H54 (cell line): ENCODE measurements at regions not wholly inside any gene's neighbourhood (a gene's known extent, or its start where the extent isn't known, plus 50 kb on each side); places are given as distances from the start of the nearest gene placed in this dataset.
"Not testable (repeated sequence)": the region's sequence is repeated elsewhere in the genome, so short reads cannot be mapped to it uniquely, and the experiment has no call there.

Source experiments
- DNase-seq: peaks from one replicate; pipeline ENCODE4 v3.0.0; 2011; ENCODE audit warnings: low spot score, mixed read lengths; ENCODE audit not compliant: insufficient read length
- FAIRE-seq: peaks from 3 replicates; lab custom pipeline; 2011; peaks lifted over from hg19 to GRCh38; lab: Jason Lieb, UNC
- POLR2A ChIP-seq: IDR thresholded peaks from 2 replicates; pipeline ENCODE4 v1.6.1; 2011; ENCODE audit warnings: low read depth, mild to moderate bottlenecking, low read length

- FAIRE-seq (no peak), DNase-seq (no peak)
- TF ChIP-seq POLR2A = no peak
Measured at GRCh38 chr18:2218101-2218500, 353.2 kb downstream of the METTL4 start.

GRCh38 chr18:2219706-2220105 lies 351.6 kb downstream of the METTL4 start:
- no peak for TF ChIP-seq POLR2A
- FAIRE-seq (no peak), DNase-seq (no peak)

GRCh38 chr18:2222270-2223185 lies 348.8 kb downstream of the METTL4 start:
- no peak for FAIRE-seq
- no peak for DNase-seq
- no peak for TF ChIP-seq POLR2A

- TF ChIP-seq POLR2A = no peak
- FAIRE-seq (peak; percentile 58), DNase-seq (no peak)
Measured at GRCh38 chr18:2223449-2223848, 347.9 kb downstream of the METTL4 start.

GRCh38 chr18:2223849-2224248 lies 347.5 kb downstream of the METTL4 start:
- TF ChIP-seq POLR2A = no peak
- no peak for DNase-seq
- peak; percentile 80 for FAIRE-seq

GRCh38 chr18:2236232-2236631 lies 335.1 kb downstream of the METTL4 start:
- TF ChIP-seq POLR2A = no peak
- DNase-seq (no peak), FAIRE-seq (no peak)

GRCh38 chr18:2237706-2238105 lies 333.6 kb downstream of the METTL4 start:
- FAIRE-seq = no peak
- no peak for TF ChIP-seq POLR2A

GRCh38 chr18:2240311-2240705 lies 331.0 kb downstream of the METTL4 start:
- TF ChIP-seq POLR2A = no peak
- FAIRE-seq (no peak), DNase-seq (no peak)

More at GRCh38 chr18:2237706-2238105, 333.6 kb downstream of the METTL4 start:
- no peak for DNase-seq

GRCh38 chr18:2244641-2245040 lies 326.7 kb downstream of the METTL4 start:
- DNase-seq (no peak), FAIRE-seq (no peak)
- no peak for TF ChIP-seq POLR2A

GRCh38 chr18:2247101-2247500 lies 324.2 kb downstream of the METTL4 start:
- FAIRE-seq, DNase-seq: not testable (repeated sequence)

- no peak for TF ChIP-seq POLR2A
- no peak for DNase-seq
- FAIRE-seq = no peak
Measured at GRCh38 chr18:2254977-2255376, 316.3 kb downstream of the METTL4 start.

GRCh38 chr18:2256577-2256976 lies 314.7 kb downstream of the METTL4 start:
- TF ChIP-seq POLR2A = no peak
- FAIRE-seq (no peak), DNase-seq (no peak)

GRCh38 chr18:2258954-2259353 lies 312.4 kb downstream of the METTL4 start:
- no peak for DNase-seq
- TF ChIP-seq POLR2A = no peak
- FAIRE-seq = no peak

GRCh38 chr18:2263303-2263890 lies 307.9 kb downstream of the METTL4 start:
- FAIRE-seq (no peak), DNase-seq (no peak)
- TF ChIP-seq POLR2A = no peak

- FAIRE-seq = no peak
- TF ChIP-seq POLR2A = no peak
- no peak for DNase-seq
Measured at GRCh38 chr18:2274613-2275012, 296.7 kb downstream of the METTL4 start.
